OCI-LY7 (cell line): ENCODE measurements at regions not wholly inside any gene's neighbourhood (a gene's known extent, or its start where the extent isn't known, plus 50 kb on each side); places are given as distances from the start of the nearest gene placed in this dataset.

ENCODE experiments used
- BruUV-seq: library from RNA; stranded (reverse); fragments of 400-500 nt; replicated peaks from 2 replicates; lab custom pipeline; 2021; lab: Mats Ljungman, UMichigan
- CTCF ChIA-PET: fragments of 300-600 bp; sonication (Branson Sonifier 250); formaldehyde crosslinking; loops from one replicate; lab custom pipeline; 2022; ENCODE audit warnings: antibody characterized with exemption; ENCODE audit not compliant: unreplicated experiment; lab: Charles Lee
- POLR2A ChIA-PET: fragments of 300-600 bp; sonication (Branson Sonifier 250); formaldehyde crosslinking; loops from one replicate; lab custom pipeline; 2022; ENCODE audit warnings: antibody characterized with exemption; lab: Charles Lee
- DNase-seq: peaks from one replicate; pipeline ENCODE4 v3.0.0-alpha.2; 2015; ENCODE audit warnings: low spot score
- H2AFZ ChIP-seq: fragments of 200-600 bp; sonication (generic), shearing (Covaris generic); 2 replicates; pipeline ENCODE4 v1.6.1; 2014; ENCODE audit warnings: mild to moderate bottlenecking, antibody characterized with exemption, low read length, moderate library complexity
- H3K27ac ChIP-seq: fragments of 200-600 bp; sonication (generic); 2 replicates; pipeline ENCODE4 v1.5.1; 2014; ENCODE audit warnings: mixed run types, low read depth, mild to moderate bottlenecking, moderate library complexity, low read length, inconsistent platforms; ENCODE audit not compliant: poor library complexity, severe bottlenecking
- H3K36me3 ChIP-seq: fragments of 200-600 bp; sonication (generic); 2 replicates; pipeline ENCODE4 v1.6.1; 2014; ENCODE audit warnings: mild to moderate bottlenecking, antibody characterized with exemption, low read length, moderate library complexity, mixed read lengths; ENCODE audit not compliant: insufficient read depth
- H3K4me1 ChIP-seq: fragments of 200-600 bp; sonication (generic); 2 replicates; pipeline ENCODE4 v1.5.1; 2014; ENCODE audit warnings: mild to moderate bottlenecking, low read length; ENCODE audit not compliant: insufficient read depth, poor library complexity, severe bottlenecking
- H3K4me2 ChIP-seq: fragments of 200-600 bp; sonication (generic); 2 replicates; pipeline ENCODE4 v1.6.1; 2014; ENCODE audit warnings: mild to moderate bottlenecking, low read length
- H3K4me3 ChIP-seq: fragments of 200-600 bp; sonication (generic); 2 replicates; pipeline ENCODE4 v1.5.1; 2014; ENCODE audit warnings: mild to moderate bottlenecking, low read depth, low read length; ENCODE audit not compliant: poor library complexity, severe bottlenecking
- H3K79me2 ChIP-seq: fragments of 200-600 bp; sonication (generic); 2 replicates; pipeline ENCODE4 v1.6.1; 2016; ENCODE audit warnings: low read depth, mild to moderate bottlenecking, low read length, moderate library complexity, mixed read lengths; ENCODE audit not compliant: insufficient read depth
- H3K9me2 ChIP-seq: fragments of 200-600 bp; sonication (generic); 2 replicates; pipeline ENCODE4 v1.6.1; 2016; ENCODE audit warnings: mild to moderate bottlenecking, low read length, mixed read lengths; ENCODE audit not compliant: insufficient read depth
- H3K9me3 ChIP-seq: fragments of 200-600 bp; sonication (generic); 2 replicates; pipeline ENCODE4 v1.6.1; 2014; ENCODE audit warnings: mild to moderate bottlenecking, mixed run types, low read length, mixed read lengths
- H4K20me1 ChIP-seq: fragments of 200-600 bp; sonication (generic); 2 replicates; pipeline ENCODE4 v1.6.1; 2014; ENCODE audit warnings: mild to moderate bottlenecking, antibody characterized with exemption, low read length, moderate library complexity, mixed read lengths; ENCODE audit not compliant: insufficient read depth
- CTCF ChIP-seq: fragments of 200-600 bp; sonication (generic); conservative IDR thresholded peaks from 2 replicates; pipeline ENCODE4 v1.5.1; 2014; ENCODE audit warnings: mild to moderate bottlenecking, antibody characterized with exemption, low read length, moderate library complexity, mixed read lengths
- EZH2phosphoT487 ChIP-seq: fragments of 200-600 bp; sonication (generic); IDR thresholded peaks from 2 replicates; pipeline ENCODE4 v1.6.1; 2018; ENCODE audit warnings: low read depth, borderline replicate concordance, mild to moderate bottlenecking, mixed run types, antibody characterized with exemption, low read length, moderate library complexity, mixed read lengths
- intact Hi-C: fragments of 100-400 bp; cut with micrococcal nuclease; formaldehyde crosslinking; loops from one replicate; pipeline ENCODE4 v1.10.0; 2022; ENCODE audit not compliant: unreplicated experiment

DNA sequence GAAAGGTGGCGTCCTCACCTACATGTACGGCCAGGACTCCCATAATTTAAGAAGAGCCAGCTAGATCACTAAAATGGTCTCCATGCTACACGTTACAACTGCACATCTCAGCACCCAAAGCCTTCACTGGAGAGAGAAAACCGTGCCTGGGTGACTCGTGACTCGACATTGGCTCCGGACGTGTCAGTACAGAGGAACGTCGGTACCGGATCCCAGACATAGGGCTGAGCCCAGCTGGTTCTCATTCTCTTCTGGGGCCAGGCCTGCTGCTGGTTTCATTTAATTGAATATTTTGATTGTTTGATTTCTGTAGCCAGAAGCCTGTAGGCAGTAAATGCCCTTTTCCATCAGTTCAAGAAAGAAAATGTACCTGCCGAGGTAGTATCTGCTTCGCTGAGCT lies 93.1 kb downstream of the HHIPL2 start:
- Histone ChIP-seq H3K36me3 (no peaks in the 10 kb centered on the region), H3K4me3 (no peak overlapping the region), H4K20me1 (no peaks in the 10 kb centered on the region), H2AFZ (peak overlapping the region; percentile 73; the same call in 1 of the 2 replicates), H3K4me1 (no peaks in the 10 kb centered on the region), H3K4me2 (peak overlapping the region; percentile 30; the same call in 1 of the 2 replicates), H3K79me2 (no peaks in the 10 kb centered on the region), H3K27ac (no peak overlapping the region), H3K9me3 (0 out of 2 replicates have a peak, but pooled peaks cover 18% of the 10 kb centered on the region), H3K9me2 (no peaks in the 10 kb centered on the region)
- intact Hi-C loops = loop anchor here (2.0 to 10.0 kb wide), 3 partner anchors 358 to 1580 kb away; partner anchors contain the start of gene HLX
- POLR2A ChIA-PET = no interaction called here
- TF ChIP-seq CTCF (no peak), EZH2phosphoT487 (no peak)
- no peak for DNase-seq
- CTCF ChIA-PET = interaction anchor here (1.0 kb wide), 2 partner anchors 11 to 240 kb away, joined by 3 to 5 read pairs; no protein-coding TSS in a partner anchor
- no TSS peak for BruUV-seq

GRCh38 chr1:222454186-222454585 lies 93.7 kb downstream of the HHIPL2 start:
- intact Hi-C loops = loop anchor here (2.0 to 10.0 kb wide), 2 partner anchors 357 to 1579 kb away; partner anchors contain the start of gene HLX
- Histone ChIP-seq H3K4me1 (no peaks in the 10 kb centered on the region), H3K36me3 (no peaks in the 10 kb centered on the region), H2AFZ (no peak overlapping the region), H3K79me2 (no peaks in the 10 kb centered on the region), H3K4me3 (no peak overlapping the region), H3K9me2 (no peaks in the 10 kb centered on the region), H3K27ac (no peak overlapping the region), H4K20me1 (no peaks in the 10 kb centered on the region), H3K9me3 (0 out of 2 replicates have a peak, but pooled peaks cover 18% of the 10 kb centered on the region), H3K4me2 (no peak overlapping the region)
- POLR2A ChIA-PET = no interaction called here
- CTCF ChIA-PET = interaction anchor here (1.0 kb wide), 1 partner anchor 11 kb away, joined by 3 read pairs; no protein-coding TSS in a partner anchor
- TF ChIP-seq EZH2phosphoT487 = no peak
- no peak for TF ChIP-seq CTCF
- BruUV-seq = no TSS peak
- DNase-seq = no peak

GRCh38 chr1:222452031-222452430 lies 95.9 kb downstream of the HHIPL2 start:
- DNase-seq = no peak
- ChIA-PET CTCF (no interaction called here), POLR2A (interaction anchor here (0.7 kb wide), 1 partner anchor 126 kb away, joined by 3 read pairs; no protein-coding TSS in a partner anchor)
- no peaks in the 10 kb centered on the region for H4K20me1 ChIP-seq
- no peaks in the 10 kb centered on the region for H3K79me2 ChIP-seq
- TF ChIP-seq CTCF (no peak), EZH2phosphoT487 (no peak)
- no peak overlapping the region for H3K4me2 ChIP-seq
- no peaks in the 10 kb centered on the region for H3K36me3 ChIP-seq
- intact Hi-C loops = loop anchor here (10.0 kb wide), 1 partner anchor 1577 kb away; the partner anchor contains the start of gene HLX
- no peak overlapping the region for H3K4me3 ChIP-seq
- H3K27ac ChIP-seq = no peak overlapping the region
- H3K9me2 ChIP-seq = no peaks in the 10 kb centered on the region
- H3K4me1 ChIP-seq = no peaks in the 10 kb centered on the region
- 0 out of 2 replicates have a peak, but pooled peaks cover 6% of the 10 kb centered on the region for H3K9me3 ChIP-seq
- BruUV-seq = no TSS peak
- no peak overlapping the region for H2AFZ ChIP-seq
